Motor neuron (in vitro differentiated cells): ENCODE measurements at regions not wholly inside any gene's neighbourhood (a gene's known extent, or its start where the extent isn't known, plus 50 kb on each side); places are given as distances from the start of the nearest gene placed in this dataset.

ENCODE experiments used
- ATAC-seq, 8 experiments: fragments of 200-7000 bp; cut with Tn5 transposase; replicated peaks in 6 of 8; 2 replicates each; pipeline ENCODE4 v1.8.0; 2021; ENCODE audit warnings: mild to moderate bottlenecking in 8 of 8, moderate library complexity in 8 of 8
- H3K27ac ChIP-seq, 2 donors: fragments of 250-450 bp; sonication (Bioruptor Pico); 2 replicates each; pipeline ENCODE4 v1.9.0; 2021; ENCODE audit warnings: antibody characterized with exemption in 2 of 2, mild to moderate bottlenecking in 2 of 2, moderate library complexity in 1 of 2
- H3K4me1 ChIP-seq, 2 donors: fragments of 250-450 bp; sonication (Bioruptor Pico); replicated peaks in 1 of 2; 2 replicates each; pipeline ENCODE4 v1.6.1; 2021; ENCODE audit warnings: antibody characterized with exemption in 2 of 2, mild to moderate bottlenecking in 2 of 2, moderate library complexity in 1 of 2
- H3K4me3 ChIP-seq, 5 donors: fragments of 250-450 bp; sonication (Bioruptor Pico); 2 replicates each; pipeline ENCODE4 v1.9.0; 2021; ENCODE audit warnings: antibody characterized with exemption in 5 of 5, mild to moderate bottlenecking in 5 of 5, moderate library complexity in 4 of 5
- WGBS, 10 experiments: fragments of 450-650 bp; shearing (Covaris generic); methylation state at CpG; one replicate each; pipeline ENCODE4 v1.0.0; 2022; 5-methylcytosine and 5-hydroxymethylcytosine counted together
- in situ Hi-C, 9 experiments: fragments of 400-800 bp; cut with MboI; loops; one replicate each; pipeline ENCODE4 v1.15.0; 2021; ENCODE audit warnings: low sequenced_read_pairs in 9 of 9, low pct_unique_long_range_greater_than_20kb in 2 of 9; ENCODE audit not compliant: unreplicated experiment in 9 of 9

DNA sequence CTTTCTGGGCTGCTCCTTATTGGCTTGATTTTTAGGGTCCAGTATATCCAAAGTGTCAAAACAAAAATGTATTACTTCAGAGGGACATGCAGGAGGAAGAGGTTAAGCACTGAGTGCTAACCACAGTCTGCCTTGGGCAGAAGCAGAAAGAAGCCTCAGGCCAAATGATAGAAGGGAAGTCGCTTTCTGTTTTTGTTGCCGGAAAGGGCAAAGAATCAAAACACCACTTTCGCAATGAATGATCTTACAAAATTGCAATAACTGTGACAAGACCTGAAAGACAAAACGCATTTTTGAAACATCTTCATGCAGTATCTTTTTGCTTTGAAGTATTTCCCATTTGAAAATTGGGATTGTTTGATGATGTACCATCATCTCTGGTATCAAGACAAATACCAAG, 70.1 kb upstream of the PICALM start:
- WGBS, 10 experiments, result 60 to 100% (median 94%) methylated on average over 2 to 4 of the region's 4 CpGs; no CpG with 5 or more reads in 1 of the 10 experiments
- H3K27ac ChIP-seq, result no peak overlapping the region
- in situ Hi-C loops, result no loop called here
- H3K4me1 ChIP-seq, result no peaks in the 10 kb centered on the region
- no peak overlapping the region for H3K4me3 ChIP-seq
- ATAC-seq, result no peak

DNA sequence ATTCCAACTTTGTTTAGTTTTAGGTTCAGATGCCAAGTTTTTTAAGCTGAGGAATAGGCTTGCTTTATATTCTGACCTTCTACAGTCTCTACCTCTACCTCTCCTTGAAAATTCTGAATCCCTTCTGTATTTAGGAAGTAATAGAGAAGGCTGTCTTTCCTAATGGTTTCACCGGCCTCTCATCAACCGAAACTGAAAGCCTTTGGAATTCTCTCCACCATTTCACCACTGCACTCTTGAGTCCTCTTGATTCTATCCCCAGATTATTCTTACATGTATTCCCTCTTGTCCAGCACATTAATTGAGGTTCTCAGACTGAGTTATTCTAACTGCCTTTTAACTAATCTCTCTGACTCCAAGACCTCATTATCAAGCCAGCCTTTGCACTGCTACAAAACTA, 67.7 kb upstream of the PICALM start:
- no peak overlapping the region for H3K27ac ChIP-seq
- in situ Hi-C loops, result no loop called here
- no peaks in the 10 kb centered on the region for H3K4me1 ChIP-seq
- 41 to 100% (median 94%) methylated on average over 2 of the region's 2 CpGs; no CpG with 5 or more reads in 3 of the 10 experiments for WGBS, 10 experiments
- no peak for ATAC-seq
- no peak overlapping the region for H3K4me3 ChIP-seq

DNA sequence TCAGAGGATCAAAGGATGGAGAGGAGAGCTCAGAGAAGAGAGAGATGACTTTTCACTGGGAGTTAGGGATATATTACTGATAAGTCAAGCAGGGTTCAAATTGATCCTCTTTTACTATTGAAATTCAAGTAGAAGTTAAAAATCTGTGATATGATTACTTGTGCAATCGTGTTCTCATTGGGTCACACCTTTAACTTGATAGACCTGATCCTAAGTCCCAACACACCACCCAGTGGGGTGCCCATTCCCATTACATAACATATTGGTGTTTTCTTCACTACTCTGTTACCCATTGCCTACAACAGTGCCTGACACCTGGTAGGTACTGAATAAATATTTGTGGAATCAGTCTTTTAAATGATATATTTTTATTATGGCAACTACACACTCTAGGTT, 66.4 kb upstream of the PICALM start:
- WGBS, 10 experiments, result 67 to 100% (median 67%) methylated on average over 1 of the region's 1 CpG; no CpG with 5 or more reads in 5 of the 10 experiments
- ATAC-seq, result no peak
- Histone ChIP-seq H3K27ac (no peak overlapping the region), H3K4me3 (no peak overlapping the region), H3K4me1 (no peaks in the 10 kb centered on the region)
- in situ Hi-C loops, result no loop called here

DNA sequence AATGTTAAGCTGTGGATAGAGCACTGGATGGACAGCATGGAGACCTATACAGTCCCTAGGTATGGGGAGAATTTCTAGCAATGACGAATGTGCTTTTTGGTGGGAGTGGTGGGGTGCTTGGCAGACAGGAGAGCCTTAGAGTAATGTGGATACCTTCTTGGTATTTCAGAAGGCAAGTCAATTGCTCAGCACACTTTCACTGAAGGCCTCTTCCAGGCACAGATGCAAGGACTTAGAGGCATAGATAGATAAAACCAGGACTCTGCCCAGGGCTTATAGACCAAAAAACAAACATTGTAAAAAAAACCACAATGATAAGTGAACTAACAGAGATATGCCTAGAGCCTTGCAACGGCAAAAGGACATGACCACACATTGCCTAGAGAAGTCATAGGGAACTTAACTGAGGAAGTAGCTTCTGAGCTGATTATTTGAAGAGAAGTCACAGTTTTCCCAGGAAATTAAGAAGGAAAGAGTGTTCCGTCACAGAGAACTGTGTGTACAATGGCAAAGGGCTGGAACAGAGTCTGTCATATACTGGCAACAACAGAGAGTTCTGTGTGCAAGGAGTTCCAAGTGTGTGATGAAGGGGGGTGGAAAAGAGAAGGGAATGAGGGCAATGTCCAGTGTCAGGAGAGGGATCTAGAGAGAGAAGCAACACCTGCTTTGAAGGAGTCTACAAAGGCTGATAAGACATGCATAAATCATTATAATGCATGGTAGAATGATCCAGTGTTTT, 65.9 kb upstream of the PICALM start:
- Histone ChIP-seq H3K4me3 (no peak overlapping the region), H3K27ac (no peak overlapping the region), H3K4me1 (no peaks in the 10 kb centered on the region)
- 44 to 100% (median 94%) methylated on average over 1 to 3 of the region's 3 CpGs; no CpG with 5 or more reads in 3 of the 10 experiments for WGBS, 10 experiments
- in situ Hi-C loops, result no loop called here
- no peak for ATAC-seq

DNA sequence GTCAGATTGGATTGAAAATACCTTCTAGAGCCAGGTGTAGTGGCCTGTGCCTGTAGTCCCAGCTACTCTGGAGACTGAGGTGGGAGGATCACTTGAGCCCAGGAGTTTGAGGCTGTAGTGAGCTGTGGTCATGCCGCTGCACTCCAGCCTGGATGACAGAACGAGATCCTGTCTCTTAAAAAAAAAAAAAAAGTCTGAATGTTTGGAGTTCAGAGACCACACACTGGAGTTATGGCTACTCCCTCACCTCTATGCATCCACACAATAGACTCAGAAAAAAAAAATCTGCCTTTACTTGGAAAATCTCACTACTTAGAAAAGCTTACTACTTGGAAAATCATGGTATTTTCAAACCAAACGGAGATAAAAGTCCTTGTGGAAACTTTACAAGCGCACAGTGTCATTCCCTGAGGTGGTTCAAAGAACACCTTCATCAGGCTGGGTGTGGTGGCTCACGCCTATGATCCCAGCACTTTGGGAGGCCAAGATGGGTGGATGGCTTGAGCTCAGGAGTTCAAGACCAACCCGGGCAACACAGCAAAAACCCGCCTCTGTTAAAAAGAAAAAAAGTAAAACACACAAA, 63.9 kb upstream of the PICALM start:
- no peaks in the 10 kb centered on the region for H3K4me1 ChIP-seq
- no peak for ATAC-seq
- H3K27ac ChIP-seq, result no peak overlapping the region
- 55 to 100% (median 79%) methylated on average over 2 to 7 of the region's 7 CpGs; no CpG with 5 or more reads in 2 of the 10 experiments for WGBS, 10 experiments
- in situ Hi-C loops, result no loop called here
- no peak overlapping the region for H3K4me3 ChIP-seq

DNA sequence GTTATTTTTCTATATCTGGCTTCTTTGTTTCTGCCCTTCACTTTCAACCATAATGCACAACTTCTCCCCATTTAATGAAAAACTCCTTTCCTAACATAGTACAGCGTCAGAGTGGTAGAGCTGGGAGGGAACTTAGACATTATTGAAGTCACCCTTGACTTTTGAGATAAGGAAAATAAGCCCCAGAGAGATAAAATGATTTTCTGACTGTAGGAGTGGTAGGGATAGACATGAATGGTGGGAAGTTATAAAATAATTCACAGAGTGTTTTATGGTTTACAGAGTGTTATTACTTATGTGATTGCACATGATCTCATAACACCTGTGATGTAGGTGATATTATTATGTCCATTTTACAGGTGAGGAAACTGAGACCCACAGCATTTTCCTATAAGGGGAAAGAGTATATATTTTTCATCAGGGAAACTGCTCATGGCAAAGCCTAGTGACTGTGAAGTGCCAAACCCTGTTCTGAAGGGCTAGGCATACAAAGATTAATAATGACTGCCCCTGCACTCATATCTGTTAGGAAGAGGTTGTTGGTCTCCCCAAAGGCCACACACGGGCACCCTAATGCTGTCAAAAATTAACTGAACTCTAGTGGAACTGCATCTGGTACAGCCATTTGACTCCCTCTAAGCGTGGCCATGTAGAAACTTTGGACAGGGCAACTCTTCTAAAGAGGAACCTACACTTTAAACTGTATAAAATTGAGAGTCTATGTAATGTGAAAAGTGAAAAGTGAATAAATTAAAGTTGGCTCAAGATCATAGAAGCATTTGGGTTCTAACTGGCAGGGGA, 61.1 kb upstream of the PICALM start:
- H3K4me3 ChIP-seq, result no peak overlapping the region
- no peak overlapping the region for H3K27ac ChIP-seq
- no peak for ATAC-seq
- in situ Hi-C loops, result no loop called here
- H3K4me1 ChIP-seq, result no peaks in the 10 kb centered on the region
- WGBS, 10 experiments, result 50 to 100% (median 72%) methylated on average over 1 to 3 of the region's 3 CpGs; no CpG with 5 or more reads in 2 of the 10 experiments

DNA sequence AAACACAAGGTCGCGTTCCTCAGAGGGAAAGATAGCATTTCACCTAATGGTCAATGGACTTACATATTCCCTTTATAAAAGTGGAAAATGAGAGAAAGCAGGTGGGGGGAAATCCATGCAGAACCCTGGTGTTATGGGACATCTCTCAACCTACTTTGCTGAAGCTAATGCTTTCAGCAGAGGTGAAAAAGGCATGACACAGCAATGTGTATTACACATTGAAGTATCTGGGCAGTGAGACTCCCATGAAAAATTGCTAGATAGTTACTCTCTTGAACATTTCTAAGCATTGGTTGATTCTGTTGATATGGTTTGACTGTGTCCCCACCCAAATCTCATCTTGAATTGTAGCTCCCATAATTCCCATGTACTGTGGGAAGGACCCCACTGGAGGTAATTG, 60.0 kb upstream of the PICALM start:
- no peak overlapping the region for H3K27ac ChIP-seq
- no peaks in the 10 kb centered on the region for H3K4me1 ChIP-seq
- H3K4me3 ChIP-seq, result no peak overlapping the region
- 86 to 90% methylated on average over 2 of the region's 2 CpGs; no CpG with 5 or more reads in 8 of the 10 experiments for WGBS, 10 experiments
- in situ Hi-C loops, result no loop called here
- no peak for ATAC-seq

GRCh38 chr11:86126862-86127261, 58.0 kb upstream of the PICALM start:
- ATAC-seq, result no peak
- no peaks in the 10 kb centered on the region for H3K4me1 ChIP-seq
- in situ Hi-C loops, result no loop called here
- H3K27ac ChIP-seq, result no peak overlapping the region
- H3K4me3 ChIP-seq, result no peak overlapping the region

DNA sequence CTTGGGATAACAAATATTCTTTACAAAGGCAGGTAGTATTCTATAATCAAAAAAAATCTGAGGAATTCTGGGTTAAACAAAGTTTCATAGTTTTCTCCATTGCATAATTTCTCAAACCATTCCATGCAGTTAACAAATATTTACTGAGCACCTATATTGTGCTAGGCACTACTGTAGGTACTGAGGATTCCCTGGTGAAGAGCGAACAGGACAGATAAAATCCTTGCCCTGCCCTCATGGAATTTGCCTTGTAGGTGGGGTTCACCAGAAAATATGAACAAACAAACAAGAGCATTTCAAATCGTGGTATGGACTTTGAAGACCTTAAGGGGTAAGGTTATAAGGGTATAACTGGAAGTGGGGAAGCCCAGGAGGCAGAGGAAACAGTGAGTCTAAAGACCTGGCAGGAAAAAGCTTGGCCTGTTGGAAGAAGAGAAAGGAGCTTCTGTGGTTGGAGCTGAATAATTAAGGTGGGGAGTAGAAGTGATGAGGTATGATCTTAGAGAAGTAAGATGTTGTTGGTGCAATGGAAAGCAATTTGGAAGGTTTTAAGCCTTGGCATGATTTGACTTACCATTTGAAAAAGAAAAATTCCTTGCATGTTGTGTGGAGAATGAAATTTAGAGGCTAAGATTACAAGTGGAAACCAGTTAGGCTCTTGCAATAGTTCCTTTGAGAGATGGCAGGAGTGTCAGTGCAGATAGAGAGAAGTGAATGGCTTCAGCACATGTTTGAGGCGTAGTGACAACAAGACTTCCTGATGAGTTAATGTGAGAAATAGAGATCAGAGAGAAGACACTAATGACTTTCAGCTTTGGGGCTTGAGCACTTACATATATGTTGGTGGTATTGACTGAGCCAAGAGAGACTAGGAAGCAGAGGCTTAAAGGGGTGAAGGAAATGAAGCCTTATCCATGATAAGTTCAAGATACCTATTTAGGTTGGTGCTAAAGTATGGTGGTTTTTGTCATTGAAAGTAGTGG, 55.7 kb upstream of the PICALM start:
- in situ Hi-C loops, result no loop called here
- WGBS, 10 experiments, result 9 to 89% (median 61%) methylated on average over 1 to 3 of the region's 3 CpGs; no CpG with 5 or more reads in 2 of the 10 experiments
- H3K4me1 ChIP-seq, result no peaks in the 10 kb centered on the region

DNA sequence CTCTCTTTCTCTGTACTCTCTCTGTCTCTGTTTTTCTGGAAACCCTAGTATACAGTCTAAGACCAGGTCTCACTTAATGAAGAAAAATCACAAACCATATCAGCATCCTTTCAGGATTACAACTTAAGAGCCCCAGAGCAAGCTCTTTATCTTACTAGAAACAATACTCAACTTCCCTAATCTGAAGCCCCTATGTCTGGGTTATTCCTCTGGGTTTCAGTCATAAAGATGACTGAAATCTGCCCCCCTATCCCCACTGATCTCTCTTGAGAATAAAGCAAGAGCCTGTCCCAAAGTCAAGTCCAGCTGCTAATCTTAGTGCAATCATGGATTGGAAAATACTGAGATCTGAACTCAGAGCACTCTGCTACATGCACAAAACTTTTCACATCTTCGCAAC, 53.9 kb upstream of the PICALM start:
- H3K4me1 ChIP-seq, result no peaks in the 10 kb centered on the region
- no peak overlapping the region for H3K27ac ChIP-seq
- in situ Hi-C loops, result no loop called here
- ATAC-seq, result no peak
- 83 to 100% (median 93%) methylated on average over 1 of the region's 1 CpG; no CpG with 5 or more reads in 4 of the 10 experiments for WGBS, 10 experiments
- H3K4me3 ChIP-seq, result no peak overlapping the region

More for the DNA sequence above, 55.7 kb upstream of the PICALM start:
- H3K27ac ChIP-seq, result no peak overlapping the region
- no peak for ATAC-seq
- no peak overlapping the region for H3K4me3 ChIP-seq

GRCh38 chr11:86120807-86121206, 51.9 kb upstream of the PICALM start:
- Histone ChIP-seq H3K4me3 (no peak overlapping the region), H3K27ac (no peak overlapping the region), H3K4me1 (no peaks in the 10 kb centered on the region)
- ATAC-seq, result no peak
- in situ Hi-C loops, result no loop called here
- 23 to 93% (median 79%) methylated on average over 1 to 2 of the region's 2 CpGs; no CpG with 5 or more reads in 2 of the 10 experiments for WGBS, 10 experiments

DNA sequence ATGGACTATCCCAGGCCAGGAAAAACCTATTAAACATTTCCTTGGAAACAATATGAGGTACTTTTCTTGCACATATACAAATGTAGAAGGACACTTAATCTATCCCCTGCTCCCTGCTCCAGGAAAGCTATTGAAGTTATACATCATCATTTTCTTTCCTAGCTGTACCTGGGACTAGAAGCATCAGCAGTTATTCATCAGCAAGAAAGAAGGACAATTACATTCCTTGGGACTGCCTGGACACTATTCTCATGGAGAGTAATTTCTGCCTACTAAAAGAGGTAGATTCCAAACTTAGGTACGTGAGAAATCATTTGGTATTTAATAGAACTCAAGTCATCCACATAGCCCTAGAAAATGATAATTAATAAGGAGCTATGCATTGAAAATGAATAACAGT, 51.0 kb upstream of the PICALM start:
- Histone ChIP-seq H3K4me1 (no peaks in the 10 kb centered on the region), H3K27ac (no peak overlapping the region), H3K4me3 (no peak overlapping the region)
- no peak for ATAC-seq
- in situ Hi-C loops, result no loop called here
- 56 to 100% (median 80%) methylated on average over 1 of the region's 1 CpG; no CpG with 5 or more reads in 3 of the 10 experiments for WGBS, 10 experiments
